Astrocyte (in vitro differentiated cells and primary cell): ENCODE measurements at regions not wholly inside any gene's neighbourhood (a gene's known extent, or its start where the extent isn't known, plus 50 kb on each side); places are given as distances from the start of the nearest gene placed in this dataset.

Experiments
- CTCF ChIP-seq: IDR thresholded peaks from 2 replicates; pipeline ENCODE4 v1.5.1; 2011; ENCODE audit warnings: low read depth, mild to moderate bottlenecking, inconsistent platforms, low read length, moderate library complexity; ENCODE audit not compliant: insufficient read depth
- EZH2 ChIP-seq: IDR thresholded peaks from 2 replicates; pipeline ENCODE4 v1.6.1; 2012; ENCODE audit warnings: mild to moderate bottlenecking, low read length, inconsistent platforms; ENCODE audit not compliant: insufficient read depth

GRCh38 chr1:31122101-31122735 is 56.7 kb upstream of the PUM1 start:
- TF ChIP-seq EZH2 (no peak), CTCF (no peak)
